ENCODE measurements at regions not wholly inside any gene's neighbourhood (a gene's known extent, or its start where the extent isn't known, plus 50 kb on each side); places are given as distances from the start of the nearest gene placed in this dataset.

DNA sequence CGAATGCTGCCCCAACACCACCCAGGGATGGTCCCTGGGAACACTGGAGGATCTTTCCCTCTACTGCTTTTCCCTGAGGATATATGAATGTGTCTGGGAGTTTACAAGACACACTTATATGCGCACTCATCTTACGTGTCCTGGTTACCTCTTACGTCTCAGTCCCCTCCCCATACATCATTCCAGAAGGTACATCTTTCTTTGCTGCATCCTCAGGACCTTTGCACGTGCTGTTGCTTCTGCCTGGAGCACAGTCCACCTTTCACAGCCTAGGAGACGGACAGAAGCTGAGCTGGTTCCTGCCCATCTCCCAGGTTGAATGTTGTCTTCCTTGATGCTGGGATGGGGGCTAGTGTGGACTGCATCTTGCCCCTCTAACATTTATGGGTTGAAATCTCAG is 153.0 kb upstream of the FOXF1 start:
- H3K27me3 ChIP-seq (ENCODE audit: low read length) = peaks cover 88% of the 10 kb centered on the region
- no TSS peak for BruUV-seq (replicated peaks)
- H3K27ac ChIP-seq (ENCODE audit: low read length) = no peak overlapping the region
- CTCF ChIA-PET = no interaction called here
- no peak overlapping the region for H3K4me3 ChIP-seq (ENCODE audit: low read length)
- H3K79me2 ChIP-seq (ENCODE audit: low read length) = no peaks in the 10 kb centered on the region
- H3K9ac ChIP-seq (ENCODE audit: low read length) = no peak overlapping the region
- intact Hi-C loops (cut with micrococcal nuclease) = no loop called here
- H2AFZ ChIP-seq (ENCODE audit: low read length) = no peak overlapping the region
- TF ChIP-seq, protein P1, sequence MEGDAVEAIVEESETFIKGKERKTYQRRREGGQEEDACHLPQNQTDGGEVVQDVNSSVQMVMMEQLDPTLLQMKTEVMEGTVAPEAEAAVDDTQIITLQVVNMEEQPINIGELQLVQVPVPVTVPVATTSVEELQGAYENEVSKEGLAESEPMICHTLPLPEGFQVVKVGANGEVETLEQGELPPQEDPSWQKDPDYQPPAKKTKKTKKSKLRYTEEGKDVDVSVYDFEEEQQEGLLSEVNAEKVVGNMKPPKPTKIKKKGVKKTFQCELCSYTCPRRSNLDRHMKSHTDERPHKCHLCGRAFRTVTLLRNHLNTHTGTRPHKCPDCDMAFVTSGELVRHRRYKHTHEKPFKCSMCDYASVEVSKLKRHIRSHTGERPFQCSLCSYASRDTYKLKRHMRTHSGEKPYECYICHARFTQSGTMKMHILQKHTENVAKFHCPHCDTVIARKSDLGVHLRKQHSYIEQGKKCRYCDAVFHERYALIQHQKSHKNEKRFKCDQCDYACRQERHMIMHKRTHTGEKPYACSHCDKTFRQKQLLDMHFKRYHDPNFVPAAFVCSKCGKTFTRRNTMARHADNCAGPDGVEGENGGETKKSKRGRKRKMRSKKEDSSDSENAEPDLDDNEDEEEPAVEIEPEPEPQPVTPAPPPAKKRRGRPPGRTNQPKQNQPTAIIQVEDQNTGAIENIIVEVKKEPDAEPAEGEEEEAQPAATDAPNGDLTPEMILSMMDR (conservative IDR thresholded peaks at IDR 0.05; ENCODE audit: low read depth, low read length) = no peak
- TF ChIP-seq EZH2phosphoT487 (IDR thresholded peaks at IDR 0.05; ENCODE audit: borderline replicate concordance, low read length) = no peak
- no peak for DNase-seq
- no peak overlapping the region for H3K4me2 ChIP-seq (ENCODE audit: low read length)
- POLR2A ChIA-PET (ENCODE audit: unreplicated experiment) = no interaction called here
- H3K9me3 ChIP-seq (ENCODE audit: low read length) = no peaks in the 10 kb centered on the region
- no peaks in the 10 kb centered on the region for H3K9me2 ChIP-seq (replicated peaks; ENCODE audit: low read length)
- ATAC-seq = no peak
- no peaks in the 10 kb centered on the region for H3K36me3 ChIP-seq (ENCODE audit: low read depth, low read length)
- no peaks in the 10 kb centered on the region for H3K4me1 ChIP-seq (ENCODE audit: insufficient read depth, low read length)
- H4K20me1 ChIP-seq (ENCODE audit: low read length) = no peaks in the 10 kb centered on the region
- H3F3A ChIP-seq (ENCODE audit: low read length, unreplicated experiment) = no peaks in the 10 kb centered on the region

GRCh38 chr16:86357950-86358349 is 152.4 kb upstream of the FOXF1 start:
- Histone ChIP-seq H2AFZ (ENCODE audit: low read length) (no peak overlapping the region), H3K27me3 (ENCODE audit: low read length) (peaks cover 89% of the 10 kb centered on the region), H3K79me2 (ENCODE audit: low read length) (no peaks in the 10 kb centered on the region), H3K4me1 (ENCODE audit: insufficient read depth, low read length) (no peaks in the 10 kb centered on the region), H3K9me3 (ENCODE audit: low read length) (no peaks in the 10 kb centered on the region), H3F3A (ENCODE audit: low read length, unreplicated experiment) (no peaks in the 10 kb centered on the region), H3K9ac (ENCODE audit: low read length) (no peak overlapping the region), H4K20me1 (ENCODE audit: low read length) (no peaks in the 10 kb centered on the region), H3K9me2 (replicated peaks; ENCODE audit: low read length) (no peaks in the 10 kb centered on the region), H3K36me3 (ENCODE audit: low read depth, low read length) (no peaks in the 10 kb centered on the region), H3K4me2 (ENCODE audit: low read length) (no peak overlapping the region), H3K4me3 (ENCODE audit: low read length) (no peak overlapping the region), H3K27ac (ENCODE audit: low read length) (no peak overlapping the region)
- DNase-seq (no peak), ATAC-seq (no peak)
- TF ChIP-seq, protein P1 (conservative IDR thresholded peaks at IDR 0.05; ENCODE audit: low read depth, low read length) = no peak
- TF ChIP-seq EZH2phosphoT487 (IDR thresholded peaks at IDR 0.05; ENCODE audit: borderline replicate concordance, low read length) (no peak), EZH2 (IDR thresholded peaks at IDR 0.05; ENCODE audit: low read length, unreplicated experiment) (no peak)
- intact Hi-C loops (cut with micrococcal nuclease) = no loop called here
- BruUV-seq (replicated peaks) = no TSS peak
- POLR2A ChIA-PET (ENCODE audit: unreplicated experiment) = no interaction called here
- CTCF ChIA-PET = no interaction called here

DNA sequence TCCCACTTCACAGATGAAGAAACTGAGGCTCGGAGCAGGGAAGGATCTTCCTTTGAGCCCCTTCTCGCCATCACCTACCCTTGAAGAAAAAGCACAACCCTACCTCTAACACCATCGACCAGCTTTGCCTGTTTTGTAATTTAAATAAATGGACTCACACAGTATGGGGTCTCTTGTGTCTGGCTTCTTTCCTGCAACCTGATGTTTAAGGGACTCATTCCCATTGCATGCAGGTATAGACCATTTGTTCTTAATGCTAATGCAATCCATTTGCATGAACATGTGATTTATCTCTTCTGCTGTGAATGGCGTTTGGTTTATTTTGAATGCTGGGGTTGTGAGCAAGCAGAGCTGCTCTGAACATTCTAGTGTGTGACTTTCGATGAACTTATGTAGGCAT is 150.8 kb upstream of the FOXF1 start:
- ChIA-PET POLR2A (ENCODE audit: unreplicated experiment) (no interaction called here), CTCF (interaction anchor here (0.6 kb wide), 1 partner anchor 258 kb away, joined by 3 read pairs; no protein-coding TSS in a partner anchor)
- Histone ChIP-seq H3K36me3 (ENCODE audit: low read depth, low read length) (no peaks in the 10 kb centered on the region), H2AFZ (ENCODE audit: low read length) (no peak overlapping the region), H3K9me2 (replicated peaks; ENCODE audit: low read length) (no peaks in the 10 kb centered on the region), H3K79me2 (ENCODE audit: low read length) (no peaks in the 10 kb centered on the region), H3K27ac (ENCODE audit: low read length) (no peak overlapping the region), H3K4me3 (ENCODE audit: low read length) (no peak overlapping the region), H3F3A (ENCODE audit: low read length, unreplicated experiment) (no peaks in the 10 kb centered on the region), H3K9me3 (ENCODE audit: low read length) (no peaks in the 10 kb centered on the region), H3K4me2 (ENCODE audit: low read length) (no peak overlapping the region), H3K9ac (ENCODE audit: low read length) (no peak overlapping the region), H4K20me1 (ENCODE audit: low read length) (no peaks in the 10 kb centered on the region), H3K27me3 (ENCODE audit: low read length) (peaks cover 88% of the 10 kb centered on the region), H3K4me1 (ENCODE audit: insufficient read depth, low read length) (no peaks in the 10 kb centered on the region)
- intact Hi-C loops (cut with micrococcal nuclease) = no loop called here
- no TSS peak for BruUV-seq (replicated peaks)
- no peak for DNase-seq
- TF ChIP-seq, protein P1 (conservative IDR thresholded peaks at IDR 0.05; ENCODE audit: low read depth, low read length) = no peak
- TF ChIP-seq EZH2 (IDR thresholded peaks at IDR 0.05; ENCODE audit: low read length, unreplicated experiment) = no peak
- TF ChIP-seq EZH2phosphoT487 (IDR thresholded peaks at IDR 0.05; ENCODE audit: borderline replicate concordance, low read length) = no peak
- no peak for ATAC-seq

Data from PC-3 (cell line).